IgD-negative memory B cell (primary cell): ENCODE measurements at regions not wholly inside any gene's neighbourhood (a gene's known extent, or its start where the extent isn't known, plus 50 kb on each side); places are given as distances from the start of the nearest gene placed in this dataset.

Experiments
- H3K27ac Mint-ChIP-seq, 3 donors: one replicate each; pipeline ENCODE4 v1.8.0; 2020 to 2022; ENCODE audit warnings: mild to moderate bottlenecking in 3 of 3, mixed read lengths in 3 of 3, moderate library complexity in 1 of 3
- H3K27me3 Mint-ChIP-seq: one replicate; pipeline ENCODE4 v1.8.0; 2021; ENCODE audit warnings: mixed read lengths
- H3K36me3 Mint-ChIP-seq: one replicate; pipeline ENCODE4 v1.8.0; 2020; ENCODE audit warnings: mild to moderate bottlenecking, mixed read lengths
- H3K4me1 Mint-ChIP-seq, 3 donors: one replicate each; pipeline ENCODE4 v1.8.0; 2020 to 2022; ENCODE audit warnings: mixed read lengths in 3 of 3, mild to moderate bottlenecking in 1 of 3
- H3K4me3 Mint-ChIP-seq, 4 donors: one replicate each; pipeline ENCODE4 v1.8.0; 2020 to 2022; ENCODE audit warnings: mild to moderate bottlenecking in 4 of 4, mixed read lengths in 4 of 4, moderate library complexity in 3 of 4
- H3K9me3 Mint-ChIP-seq, 3 donors: one replicate each; pipeline ENCODE4 v1.8.0; 2020 to 2021; ENCODE audit warnings: mixed read lengths in 3 of 3, mild to moderate bottlenecking in 1 of 3

GRCh38 chr11:27968461-27968860, 139.5 kb downstream of the KIF18A start:
- no peaks in the 10 kb centered on the region for H3K27me3 Mint-ChIP-seq
- H3K27ac Mint-ChIP-seq, result no peak overlapping the region
- H3K36me3 Mint-ChIP-seq, result no peaks in the 10 kb centered on the region
- H3K9me3 Mint-ChIP-seq, result no peaks in the 10 kb centered on the region
- no peaks in the 10 kb centered on the region for H3K4me1 Mint-ChIP-seq
- no peak overlapping the region for H3K4me3 Mint-ChIP-seq

- Mint-ChIP-seq H3K27ac (no peak overlapping the region), H3K9me3 (no peaks in the 10 kb centered on the region), H3K36me3 (no peaks in the 10 kb centered on the region), H3K27me3 (no peaks in the 10 kb centered on the region), H3K4me3 (no peak overlapping the region), H3K4me1 (no peaks in the 10 kb centered on the region)
These were observed 142.4 kb downstream of the KIF18A start for GRCh38 chr11:27965559-27965958.

GRCh38 chr11:27963370-27963769, 144.6 kb downstream of the KIF18A start:
- no peaks in the 10 kb centered on the region for H3K36me3 Mint-ChIP-seq

GRCh38 chr11:27949951-27950738, 157.8 kb downstream of the KIF18A start:
- H3K4me1 Mint-ChIP-seq, result no peaks in the 10 kb centered on the region
- peaks cover 0 to 2% (median 0%) of the 10 kb centered on the region in 3 donors for H3K9me3 Mint-ChIP-seq
- no peak overlapping the region for H3K27ac Mint-ChIP-seq
- H3K27me3 Mint-ChIP-seq, result no peaks in the 10 kb centered on the region
- no peak overlapping the region for H3K4me3 Mint-ChIP-seq
- no peaks in the 10 kb centered on the region for H3K36me3 Mint-ChIP-seq

More at GRCh38 chr11:27963370-27963769, 144.6 kb downstream of the KIF18A start:
- Mint-ChIP-seq H3K9me3 (peaks cover 0 to 3% (median 0%) of the 10 kb centered on the region in 3 donors), H3K27ac (no peak overlapping the region), H3K4me1 (no peaks in the 10 kb centered on the region), H3K27me3 (no peaks in the 10 kb centered on the region), H3K4me3 (no peak overlapping the region)

- no peaks in the 10 kb centered on the region for H3K27me3 Mint-ChIP-seq
- no peaks in the 10 kb centered on the region for H3K4me1 Mint-ChIP-seq
- peaks cover 1% of the 10 kb centered on the region for H3K36me3 Mint-ChIP-seq
- no peak overlapping the region for H3K4me3 Mint-ChIP-seq
- peaks cover 0 to 2% (median 0%) of the 10 kb centered on the region in 3 donors for H3K9me3 Mint-ChIP-seq
- no peak overlapping the region for H3K27ac Mint-ChIP-seq
These were observed 162.6 kb downstream of the KIF18A start for GRCh38 chr11:27945348-27945747.

GRCh38 chr11:27938011-27938410, 169.9 kb downstream of the KIF18A start:
- peaks cover 1% of the 10 kb centered on the region for H3K36me3 Mint-ChIP-seq

GRCh38 chr11:27934830-27935145, 173.2 kb downstream of the KIF18A start:
- Mint-ChIP-seq H3K27me3 (no peaks in the 10 kb centered on the region), H3K4me1 (no peaks in the 10 kb centered on the region), H3K36me3 (no peaks in the 10 kb centered on the region), H3K4me3 (no peak overlapping the region), H3K27ac (no peak overlapping the region), H3K9me3 (peaks cover 0 to 2% (median 0%) of the 10 kb centered on the region in 3 donors)

More at GRCh38 chr11:27938011-27938410, 169.9 kb downstream of the KIF18A start:
- peaks cover 0 to 2% (median 0%) of the 10 kb centered on the region in 3 donors for H3K9me3 Mint-ChIP-seq
- no peaks in the 10 kb centered on the region for H3K27me3 Mint-ChIP-seq
- no peaks in the 10 kb centered on the region for H3K4me1 Mint-ChIP-seq
- no peak overlapping the region for H3K27ac Mint-ChIP-seq
- H3K4me3 Mint-ChIP-seq, result no peak overlapping the region

GRCh38 chr11:27933992-27934829, 173.7 kb downstream of the KIF18A start:
- peaks cover 0 to 2% (median 0%) of the 10 kb centered on the region in 3 donors for H3K9me3 Mint-ChIP-seq
- no peak overlapping the region for H3K4me3 Mint-ChIP-seq
- H3K27ac Mint-ChIP-seq, result no peak overlapping the region
- H3K36me3 Mint-ChIP-seq, result no peaks in the 10 kb centered on the region
- no peaks in the 10 kb centered on the region for H3K27me3 Mint-ChIP-seq
- no peaks in the 10 kb centered on the region for H3K4me1 Mint-ChIP-seq

GRCh38 chr11:27931770-27932169, 176.2 kb downstream of the KIF18A start:
- Mint-ChIP-seq H3K27ac (no peak overlapping the region), H3K4me1 (no peaks in the 10 kb centered on the region), H3K4me3 (no peak overlapping the region), H3K36me3 (no peaks in the 10 kb centered on the region), H3K27me3 (no peaks in the 10 kb centered on the region), H3K9me3 (no peaks in the 10 kb centered on the region)

GRCh38 chr11:27930946-27931345, 177.0 kb downstream of the KIF18A start:
- Mint-ChIP-seq H3K27ac (no peak overlapping the region), H3K4me1 (no peaks in the 10 kb centered on the region), H3K4me3 (no peak overlapping the region), H3K27me3 (no peaks in the 10 kb centered on the region), H3K36me3 (no peaks in the 10 kb centered on the region), H3K9me3 (no peaks in the 10 kb centered on the region)

GRCh38 chr11:27928809-27929208, 179.1 kb downstream of the KIF18A start:
- H3K4me1 Mint-ChIP-seq, result no peaks in the 10 kb centered on the region
- no peaks in the 10 kb centered on the region for H3K36me3 Mint-ChIP-seq
- peaks cover 2% of the 10 kb centered on the region for H3K27me3 Mint-ChIP-seq
- no peak overlapping the region for H3K4me3 Mint-ChIP-seq
- H3K9me3 Mint-ChIP-seq, result no peaks in the 10 kb centered on the region
- H3K27ac Mint-ChIP-seq, result no peak overlapping the region

GRCh38 chr11:27926981-27927481, 180.9 kb downstream of the KIF18A start:
- Mint-ChIP-seq H3K36me3 (no peaks in the 10 kb centered on the region), H3K4me1 (no peaks in the 10 kb centered on the region), H3K27me3 (peaks cover 4% of the 10 kb centered on the region), H3K9me3 (no peaks in the 10 kb centered on the region), H3K27ac (no peak overlapping the region), H3K4me3 (no peak overlapping the region)

- Mint-ChIP-seq H3K36me3 (no peaks in the 10 kb centered on the region), H3K4me3 (no peak overlapping the region), H3K9me3 (no peaks in the 10 kb centered on the region), H3K27me3 (peaks cover 4% of the 10 kb centered on the region), H3K4me1 (no peaks in the 10 kb centered on the region), H3K27ac (no peak overlapping the region)
These were observed 181.5 kb downstream of the KIF18A start for GRCh38 chr11:27926486-27926885.

GRCh38 chr11:27921472-27921871, 186.5 kb downstream of the KIF18A start:
- H3K9me3 Mint-ChIP-seq, result no peaks in the 10 kb centered on the region
- peaks cover 4% of the 10 kb centered on the region for H3K27me3 Mint-ChIP-seq
- H3K4me3 Mint-ChIP-seq, result no peak overlapping the region
- no peak overlapping the region for H3K27ac Mint-ChIP-seq
- no peaks in the 10 kb centered on the region for H3K4me1 Mint-ChIP-seq
- no peaks in the 10 kb centered on the region for H3K36me3 Mint-ChIP-seq

- no peak overlapping the region for H3K27ac Mint-ChIP-seq
- H3K4me3 Mint-ChIP-seq, result no peak overlapping the region
- H3K9me3 Mint-ChIP-seq, result no peaks in the 10 kb centered on the region
- H3K36me3 Mint-ChIP-seq, result peaks cover 2% of the 10 kb centered on the region
- H3K4me1 Mint-ChIP-seq, result no peaks in the 10 kb centered on the region
- no peaks in the 10 kb centered on the region for H3K27me3 Mint-ChIP-seq
These were observed 191.3 kb downstream of the KIF18A start for GRCh38 chr11:27916541-27917100.
